ENCODE measurements at regions not wholly inside any gene's neighbourhood (a gene's known extent, or its start where the extent isn't known, plus 50 kb on each side); places are given as distances from the start of the nearest gene placed in this dataset.

GRCh38 chr2:122539311-122539710, 783.9 kb downstream of the TSN start:
- no peak for DNase-seq (ENCODE audit: low spot score)
- no peak for TF ChIP-seq CTCF (IDR thresholded peaks at IDR 0.05)
- no peak overlapping the region for H3K4me3 ChIP-seq
- no peak overlapping the region for H3K27ac ChIP-seq

DNA sequence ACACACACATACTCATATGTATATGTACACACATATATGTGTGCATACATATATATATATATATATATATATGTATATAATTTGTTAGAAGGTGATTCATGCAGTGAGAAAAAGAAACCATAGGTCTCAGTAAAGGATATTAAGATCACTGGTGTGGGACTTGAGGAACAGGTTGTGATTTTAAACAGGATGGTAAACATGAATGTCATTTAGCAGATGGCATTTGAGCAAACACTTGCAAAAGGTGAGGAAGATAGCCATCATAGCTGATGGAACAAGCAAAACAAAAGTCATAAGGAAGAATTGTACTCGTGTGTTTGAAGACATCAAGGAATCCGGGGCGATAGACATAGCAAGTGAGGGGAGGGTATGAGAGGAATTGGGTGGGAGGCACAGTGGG, 784.5 kb downstream of the TSN start:
- TF ChIP-seq CTCF (IDR thresholded peaks at IDR 0.05): no peak
- DNase-seq (ENCODE audit: low spot score): no peak
- no peak overlapping the region for H3K4me3 ChIP-seq
- H3K27ac ChIP-seq: no peak overlapping the region

GRCh38 chr2:122542236-122542635, 786.8 kb downstream of the TSN start:
- Histone ChIP-seq H3K27ac (no peak overlapping the region), H3K4me3 (no peak overlapping the region)
- DNase-seq (ENCODE audit: low spot score): no peak
- no peak for TF ChIP-seq CTCF (IDR thresholded peaks at IDR 0.05)

DNA sequence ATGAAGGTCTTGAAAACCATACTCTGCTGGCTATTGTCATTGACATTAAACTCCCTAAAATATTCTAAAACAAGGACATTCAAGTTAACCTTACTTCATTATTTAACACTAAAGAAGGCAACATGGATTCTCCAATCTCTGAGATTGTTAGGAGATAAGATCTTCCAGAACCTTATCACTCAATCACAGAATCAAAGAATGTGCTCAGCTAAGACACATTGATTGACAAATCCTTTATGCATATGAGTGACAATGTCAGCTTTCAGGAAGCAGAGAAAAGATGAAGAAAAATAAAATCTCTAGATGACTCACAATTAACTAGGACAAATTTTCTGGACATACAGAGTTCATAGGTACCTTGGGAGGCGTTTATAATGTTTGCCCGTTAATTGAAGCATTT, 787.2 kb downstream of the TSN start:
- H3K4me3 ChIP-seq: no peak overlapping the region
- H3K27ac ChIP-seq: no peak overlapping the region
- DNase-seq (ENCODE audit: low spot score): no peak
- no peak for TF ChIP-seq CTCF (IDR thresholded peaks at IDR 0.05)

DNA sequence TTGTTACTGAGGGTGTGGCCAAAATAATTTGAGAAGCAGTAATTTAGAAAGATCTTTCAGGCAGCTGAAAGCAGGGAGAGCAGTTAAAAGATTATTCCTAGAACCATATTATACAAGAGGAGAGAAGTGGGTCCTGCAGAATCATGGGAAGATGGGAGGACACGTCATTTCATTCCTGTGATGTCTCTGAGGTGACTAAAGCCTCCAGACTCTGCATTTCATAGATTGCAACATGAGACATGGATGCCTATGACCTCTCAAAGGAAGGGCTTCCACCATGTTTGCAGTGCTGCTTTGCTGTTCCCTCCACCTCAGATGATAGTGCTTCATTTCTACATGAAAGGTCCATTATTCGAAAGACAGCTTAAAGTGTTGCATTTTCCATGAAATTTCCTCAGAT, 788.4 kb downstream of the TSN start:
- TF ChIP-seq CTCF (IDR thresholded peaks at IDR 0.05): no peak
- DNase-seq (ENCODE audit: low spot score): no peak
- H3K27ac ChIP-seq: no peak overlapping the region
- no peak overlapping the region for H3K4me3 ChIP-seq

- no peak for TF ChIP-seq CTCF (IDR thresholded peaks at IDR 0.05)
- Histone ChIP-seq H3K27ac (no peak overlapping the region), H3K4me3 (no peak overlapping the region)
- DNase-seq (ENCODE audit: low spot score): no peak
These were observed 790.4 kb downstream of the TSN start for GRCh38 chr2:122545821-122546220.

DNA sequence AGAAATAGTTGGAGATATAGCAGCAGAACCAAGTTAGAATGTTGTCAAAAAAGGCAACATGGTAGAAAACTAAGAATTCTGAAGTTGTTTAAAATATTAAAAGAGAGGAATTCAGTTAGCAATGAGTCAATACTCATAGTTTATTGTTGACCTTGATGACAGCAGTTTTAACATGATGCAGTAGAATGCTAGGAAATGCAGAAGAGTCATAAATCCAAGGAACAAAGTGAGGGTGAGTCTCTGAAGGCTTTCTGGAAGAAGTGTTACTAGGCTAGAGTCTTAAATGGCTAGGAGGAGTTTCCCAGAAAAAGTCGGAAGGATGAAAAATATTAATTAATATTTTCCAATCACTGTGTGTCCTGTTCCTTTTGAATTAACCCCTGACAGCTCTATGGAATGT, 807.3 kb downstream of the TSN start:
- Histone ChIP-seq H3K4me3 (no peak overlapping the region), H3K27ac (no peak overlapping the region)
- no peak for DNase-seq (ENCODE audit: low spot score)
- TF ChIP-seq CTCF (IDR thresholded peaks at IDR 0.05): no peak
